NCI-H748 treated with DMSO at 0.1 percent for 48 hours (cell line): ENCODE measurements at regions not wholly inside any gene's neighbourhood (a gene's known extent, or its start where the extent isn't known, plus 50 kb on each side); places are given as distances from the start of the nearest gene placed in this dataset.
A peak's percentile ranks its signal among the peaks of the same experiment; 100 is the strongest.

Experiments
- DNase-seq: peaks from one replicate; lab custom pipeline; 2025; lab: John Stamatoyannopoulos, UW

- DNase-seq: no peak
Observed at GRCh38 chr4:100842856-100843255, 325.0 kb upstream of the EMCN start.

DNA sequence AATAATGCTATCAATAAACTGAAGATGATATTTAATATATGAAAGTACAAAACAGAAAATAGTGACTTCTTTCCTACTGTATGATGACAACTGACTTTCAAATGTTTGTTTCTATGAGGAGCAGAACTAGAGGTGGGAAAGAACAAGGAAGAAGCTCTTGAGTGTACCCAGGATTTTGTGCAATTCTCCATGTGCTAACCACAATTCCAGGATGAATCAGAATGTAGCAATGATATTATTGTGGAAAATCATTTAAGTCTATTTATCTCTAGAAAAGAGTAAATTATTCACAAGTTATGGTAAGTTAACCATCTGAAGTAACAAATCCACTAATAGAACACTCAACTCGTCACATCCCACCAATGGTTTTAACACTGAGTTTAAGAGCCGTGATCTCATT, 324.1 kb upstream of the EMCN start:
- no peak for DNase-seq

- no peak for DNase-seq
Observed at GRCh38 chr4:100839712-100840111, 321.9 kb upstream of the EMCN start.

DNA sequence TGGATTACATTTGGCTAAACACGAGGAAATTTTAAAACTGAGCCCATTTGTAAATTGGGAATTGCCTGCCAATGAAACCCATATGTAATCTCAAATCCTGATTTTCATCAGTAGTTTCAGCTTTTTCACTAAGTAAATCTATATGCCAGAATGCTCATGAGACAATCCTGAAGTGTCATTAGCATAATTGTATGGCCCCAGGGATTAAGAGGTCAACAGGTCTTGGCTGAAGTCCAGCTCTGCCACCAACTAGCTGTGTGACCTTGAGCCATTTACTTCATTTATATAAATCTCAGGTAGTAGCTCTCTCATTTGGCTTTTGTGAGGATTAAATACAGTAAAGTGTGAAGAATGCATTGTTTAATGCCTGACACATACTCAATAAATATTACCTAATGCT, 320.5 kb upstream of the EMCN start:
- DNase-seq: peak; percentile 26

- no peak for DNase-seq
Observed at GRCh38 chr4:100836929-100837328, 319.1 kb upstream of the EMCN start.

- no peak for DNase-seq
Observed at GRCh38 chr4:100834616-100835015, 316.8 kb upstream of the EMCN start.

- DNase-seq: no peak
Observed at GRCh38 chr4:100833906-100834305, 316.1 kb upstream of the EMCN start.

DNA sequence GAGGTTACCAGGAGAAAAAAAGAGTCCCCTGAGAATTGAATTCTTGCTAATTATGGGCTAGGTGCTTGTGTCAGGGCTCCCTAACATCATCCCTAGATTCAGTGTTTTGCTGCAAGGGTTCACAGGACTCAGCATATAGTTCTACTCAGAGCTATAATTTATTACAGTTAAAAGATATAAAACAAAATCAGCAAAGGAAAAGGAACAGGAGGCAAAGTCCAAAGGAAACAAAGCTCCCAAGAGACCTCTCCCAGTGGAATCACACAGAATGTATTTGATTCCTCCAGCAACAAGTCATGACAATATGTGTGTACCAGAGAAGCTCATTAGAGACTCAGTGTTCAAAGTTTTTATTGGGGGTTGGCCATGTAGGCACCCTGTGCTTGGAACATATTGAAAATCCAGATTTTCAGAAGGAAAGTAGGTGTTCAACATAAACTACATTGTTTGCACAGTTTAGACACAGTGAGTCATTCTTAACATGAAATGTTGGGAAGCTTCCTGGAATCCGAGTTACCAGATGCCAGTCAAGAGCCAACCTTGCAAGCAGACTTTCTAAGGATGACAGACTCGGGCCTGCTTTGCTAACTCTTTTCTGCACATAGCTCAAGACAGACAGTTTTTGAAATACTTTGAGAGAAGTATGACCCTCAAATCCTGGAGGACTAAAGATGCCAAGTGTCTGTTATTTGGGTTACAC, 311.3 kb upstream of the EMCN start:
- DNase-seq: no peak

DNA sequence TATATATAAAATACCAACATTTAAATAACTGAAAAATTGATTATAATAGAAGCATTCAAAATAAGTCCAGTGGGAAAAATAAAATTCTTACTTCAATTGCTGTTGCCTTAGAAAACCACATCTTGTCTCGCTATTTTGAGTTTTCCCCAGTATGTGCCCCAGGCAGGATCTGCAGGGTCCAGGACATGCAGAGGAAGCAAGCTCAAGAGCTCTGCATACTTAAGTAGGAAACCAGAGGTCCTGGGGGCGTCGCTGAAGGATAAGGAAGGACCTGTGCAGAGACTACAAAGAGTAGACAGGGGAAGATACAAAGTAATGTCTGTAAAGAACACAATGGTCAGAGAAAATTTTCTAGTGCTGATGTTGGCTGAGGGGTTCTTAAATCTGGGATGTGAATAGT, 310.5 kb upstream of the EMCN start:
- DNase-seq: no peak

DNA sequence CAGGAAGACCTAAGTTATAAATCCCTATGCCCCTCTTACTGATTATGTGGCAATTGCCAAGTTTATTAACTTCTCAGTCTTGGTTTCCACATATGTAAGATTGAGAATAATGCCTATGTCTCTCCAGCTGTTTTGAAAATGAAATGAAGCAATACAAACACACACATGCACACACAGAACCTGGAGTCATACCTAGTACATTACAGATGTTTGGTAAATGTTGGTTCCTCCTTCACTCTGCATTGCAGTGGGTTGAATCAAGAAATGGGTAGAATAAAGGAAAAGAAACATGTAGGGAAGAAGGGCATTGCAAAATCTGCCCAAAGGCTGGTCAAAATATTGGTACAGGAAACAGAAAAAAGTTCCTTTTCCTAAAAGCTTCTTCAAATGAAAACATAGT, 309.9 kb upstream of the EMCN start:
- DNase-seq: no peak

DNA sequence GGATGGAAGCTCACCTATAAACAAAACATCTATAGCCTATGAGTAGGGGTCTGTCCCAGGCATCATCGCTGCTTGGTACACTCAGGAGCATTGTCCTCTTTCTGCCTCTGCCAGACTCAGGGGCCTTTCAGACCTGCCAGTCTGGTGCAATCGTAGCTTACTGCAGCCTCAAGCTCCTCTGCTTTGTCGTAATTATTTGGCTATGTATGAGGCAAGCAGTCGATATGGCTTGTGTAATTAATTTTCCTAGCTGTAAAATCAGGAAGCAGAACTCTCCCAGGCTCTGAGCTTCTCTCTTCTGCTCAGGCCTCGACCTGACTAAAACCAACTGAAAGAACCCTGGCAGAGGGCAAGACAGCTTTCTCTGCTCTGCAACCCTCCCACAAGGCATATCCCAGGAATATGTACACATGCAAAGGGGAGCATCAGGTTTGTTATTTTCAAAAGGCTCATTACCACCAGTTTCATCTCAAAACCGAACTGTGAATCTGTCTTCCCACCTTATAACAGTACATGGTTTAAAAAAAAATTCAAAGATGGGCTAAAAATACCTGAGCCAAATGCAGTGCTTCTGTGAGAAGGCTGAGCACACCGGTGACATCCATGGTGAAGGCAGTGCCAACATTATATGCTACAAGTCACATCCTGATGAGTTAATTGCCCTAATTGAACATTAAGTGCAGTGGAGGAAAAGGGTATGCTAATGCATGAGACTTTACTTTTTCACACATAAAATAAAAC, 309.2 kb upstream of the EMCN start:
- DNase-seq: no peak

GRCh38 chr4:100826067-100826466, 308.2 kb upstream of the EMCN start:
- DNase-seq: no peak

DNA sequence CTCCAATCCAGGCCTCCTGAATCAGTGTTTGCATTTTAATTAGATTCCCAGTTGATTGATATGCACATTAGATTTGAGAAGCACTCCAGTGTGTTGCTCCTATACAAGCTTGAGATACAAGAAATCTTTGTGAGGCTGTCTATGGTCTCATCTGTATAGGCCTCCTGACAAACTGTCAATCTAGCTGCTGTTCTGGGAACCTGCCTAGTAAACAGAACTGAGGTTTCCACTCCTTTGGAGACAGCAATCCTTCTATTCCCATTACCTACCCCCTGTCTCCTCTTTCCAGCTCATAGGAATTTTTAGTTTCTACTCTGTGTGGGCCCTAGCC, 306.1 kb upstream of the EMCN start:
- DNase-seq: no peak

- no peak for DNase-seq
Observed at GRCh38 chr4:100823066-100823992, 305.5 kb upstream of the EMCN start.

- no peak for DNase-seq
Observed at GRCh38 chr4:100820249-100820648, 302.4 kb upstream of the EMCN start.

- DNase-seq: no peak
Observed at GRCh38 chr4:100819505-100819904, 301.7 kb upstream of the EMCN start.

DNA sequence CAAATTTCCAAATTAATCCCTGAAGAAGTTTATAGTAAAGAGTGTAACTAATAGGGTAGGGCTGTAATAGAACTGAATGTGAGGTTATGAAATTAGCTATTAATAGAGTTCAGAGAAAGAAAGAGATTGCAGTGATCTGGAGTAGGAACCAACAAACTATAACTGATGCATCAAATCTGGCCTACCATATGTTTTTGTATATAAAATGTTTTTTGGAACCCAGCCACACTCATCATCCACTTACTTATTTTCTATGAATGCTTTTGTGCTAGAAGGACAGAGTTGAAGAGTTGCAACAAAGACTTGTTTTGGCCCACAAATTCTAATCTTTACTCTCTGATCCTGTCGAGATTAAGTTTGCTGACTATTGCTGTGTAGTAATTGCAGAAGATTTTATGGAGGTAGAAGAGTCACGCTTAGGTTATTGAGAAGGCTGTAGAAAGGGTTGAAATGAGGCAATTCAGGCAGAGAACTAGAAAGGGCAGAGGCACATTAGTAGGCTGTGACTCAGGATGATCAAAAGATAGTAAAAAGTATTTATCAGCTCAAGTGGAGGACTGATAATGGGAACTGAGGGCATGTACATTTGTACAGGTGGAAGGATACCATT, 298.7 kb upstream of the EMCN start:
- no peak for DNase-seq

DNA sequence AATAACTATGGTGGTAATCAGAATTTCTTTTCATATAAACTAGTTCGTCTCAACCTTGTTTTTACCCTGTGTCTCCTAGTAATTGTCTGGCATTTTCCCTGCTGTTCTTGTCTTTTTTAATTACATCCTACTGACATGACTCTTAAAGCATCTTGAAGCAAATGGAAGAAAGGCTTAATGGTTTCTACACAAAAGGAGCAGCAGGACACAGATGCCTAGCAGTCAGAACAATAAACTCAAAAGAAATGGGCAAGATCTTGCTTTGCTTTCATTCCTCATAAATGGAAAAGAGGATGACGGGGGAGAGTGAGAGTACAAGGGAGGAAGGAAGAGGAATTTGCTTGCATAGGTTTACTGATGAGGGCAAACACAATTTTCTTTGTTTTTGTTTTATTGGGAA, 293.2 kb upstream of the EMCN start:
- no peak for DNase-seq

- no peak for DNase-seq
Observed at GRCh38 chr4:100809506-100809905, 291.7 kb upstream of the EMCN start.

DNA sequence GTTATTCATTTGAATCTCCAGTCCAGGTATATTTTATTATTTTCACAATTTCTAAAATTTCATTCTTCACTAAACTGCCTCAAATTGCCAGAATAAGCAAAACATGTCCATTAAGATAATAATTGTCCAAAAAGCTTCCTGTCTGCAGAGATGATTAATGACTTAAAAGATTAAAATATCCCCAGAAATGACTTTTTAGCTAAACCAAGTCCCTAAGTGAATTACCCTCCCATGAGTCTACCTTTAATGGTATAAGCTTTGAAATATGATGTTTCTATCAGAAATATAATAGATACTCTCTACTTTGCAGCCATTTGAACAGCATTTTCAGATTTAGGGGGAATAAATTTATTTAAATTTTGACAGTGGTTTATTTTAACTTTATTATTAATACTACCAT, 289.2 kb upstream of the EMCN start:
- no peak for DNase-seq

- DNase-seq: no peak
Observed at GRCh38 chr4:100805538-100805937, 287.7 kb upstream of the EMCN start.

DNA sequence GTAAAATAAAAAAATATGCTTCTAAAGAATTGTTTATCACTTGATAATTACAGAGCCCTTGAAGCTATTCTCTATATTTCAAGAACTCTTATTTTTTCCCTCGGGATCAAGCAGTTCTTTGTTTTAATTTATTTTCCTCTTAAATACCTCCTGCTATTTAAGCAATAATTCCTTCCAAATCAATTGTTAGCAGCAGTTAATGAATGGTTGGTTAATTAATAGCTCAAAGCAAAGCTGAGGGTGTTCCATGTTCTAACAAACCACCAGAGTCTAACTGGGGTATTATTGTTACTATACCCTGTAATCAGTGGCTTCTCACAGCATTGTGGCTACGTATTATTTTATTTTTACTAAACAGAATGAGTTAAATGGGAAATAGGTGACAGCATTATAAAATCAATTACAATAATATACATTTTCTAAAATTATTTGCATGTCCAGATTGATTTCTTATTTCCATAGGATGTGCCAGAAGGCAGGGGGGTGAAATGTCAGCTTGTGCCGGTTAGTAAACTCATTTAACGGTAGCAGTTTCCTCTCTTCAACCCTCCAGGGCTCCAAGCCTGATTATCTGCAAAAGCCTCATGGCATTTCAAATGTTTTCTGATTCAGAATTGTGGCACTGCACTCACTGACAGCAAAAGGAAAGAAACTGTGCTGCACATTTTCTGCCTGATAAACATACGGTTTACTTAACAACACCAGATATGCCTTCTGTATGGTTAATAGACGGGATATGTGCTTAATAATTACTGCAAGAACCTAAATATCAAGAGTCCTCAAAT, 286.9 kb upstream of the EMCN start:
- DNase-seq: no peak
